ENCODE measurements at regions not wholly inside any gene's neighbourhood (a gene's known extent, or its start where the extent isn't known, plus 50 kb on each side); places are given as distances from the start of the nearest gene placed in this dataset.

- TF ChIP-seq EZH2phosphoT487 (IDR thresholded peaks at IDR 0.05; ENCODE audit: unreplicated experiment) (no peak), CTCF (conservative IDR thresholded peaks at IDR 0.05; ENCODE audit: low read depth in 2 of 2) (no peak), REST (IDR thresholded peaks at IDR 0.05; ENCODE audit: unreplicated experiment) (no peak), POLR2AphosphoS5 (IDR thresholded peaks at IDR 0.05; ENCODE audit: low read depth) (no peak), EZH2 (IDR thresholded peaks at IDR 0.05; ENCODE audit: low read depth, unreplicated experiment) (no peak), ETS1 (IDR thresholded peaks at IDR 0.05) (no peak), CREB1 (CRISPR knock-in tag; IDR thresholded peaks at IDR 0.05; ENCODE audit: low read depth) (no peak), NANOG (IDR thresholded peaks at IDR 0.05; ENCODE audit: borderline replicate concordance) (no peak), ZNF114 (CRISPR knock-in tag; IDR thresholded peaks at IDR 0.05) (no peak), ZNF331 (CRISPR knock-in tag; IDR thresholded peaks at IDR 0.05; ENCODE audit: low read depth) (no peak), JUNB (IDR thresholded peaks at IDR 0.05; ENCODE audit: unreplicated experiment) (no peak), STAT1 (IDR thresholded peaks at IDR 0.05; ENCODE audit: unreplicated experiment) (no peak), ZNF462 (CRISPR knock-in tag; IDR thresholded peaks at IDR 0.05) (no peak)
These were observed 569.9 kb upstream of the CADM1 start for GRCh38 chr11:116073854-116074837.
